ENCODE measurements at regions not wholly inside any gene's neighbourhood (a gene's known extent, or its start where the extent isn't known, plus 50 kb on each side); places are given as distances from the start of the nearest gene placed in this dataset.

DNA sequence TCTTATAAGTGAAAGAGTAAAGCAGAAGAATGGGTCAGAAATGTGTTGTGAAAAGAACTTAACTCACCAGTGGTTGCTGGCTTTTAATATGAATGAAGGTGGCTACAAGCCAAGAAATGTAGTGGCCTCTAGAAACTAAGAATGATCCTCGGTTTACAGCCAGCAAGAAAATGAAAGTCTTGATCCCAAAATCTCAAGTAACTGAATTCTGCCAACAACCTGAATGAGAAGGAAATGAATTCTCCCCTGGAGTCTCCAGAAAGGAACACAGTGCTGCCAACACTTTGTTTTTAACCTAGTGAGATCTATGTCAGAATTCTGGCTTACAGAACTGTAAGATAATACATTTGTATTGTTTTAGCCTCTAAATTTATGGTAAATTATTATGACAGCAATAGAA, 193.0 kb downstream of the FZD1 start:
- 48 to 65% methylated on average over 1 of the region's 1 CpG for WGBS, 2 donors
- TF ChIP-seq EP300 (IDR thresholded peaks at IDR 0.05), result no peak
- DNase-seq (no peak), ATAC-seq (ENCODE audit: low FRiP score in 2 of 2) (no peak)
- Histone ChIP-seq H3K9me3 (peaks cover 0 to 11% (median 3%) of the 10 kb centered on the region in 4 donors), H3K27ac (no peak overlapping the region), H3K27me3 (no peaks in the 10 kb centered on the region), H3K36me3 (no peaks in the 10 kb centered on the region), H3K4me1 (no peaks in the 10 kb centered on the region), H3K4me3 (no peak overlapping the region)

DNA sequence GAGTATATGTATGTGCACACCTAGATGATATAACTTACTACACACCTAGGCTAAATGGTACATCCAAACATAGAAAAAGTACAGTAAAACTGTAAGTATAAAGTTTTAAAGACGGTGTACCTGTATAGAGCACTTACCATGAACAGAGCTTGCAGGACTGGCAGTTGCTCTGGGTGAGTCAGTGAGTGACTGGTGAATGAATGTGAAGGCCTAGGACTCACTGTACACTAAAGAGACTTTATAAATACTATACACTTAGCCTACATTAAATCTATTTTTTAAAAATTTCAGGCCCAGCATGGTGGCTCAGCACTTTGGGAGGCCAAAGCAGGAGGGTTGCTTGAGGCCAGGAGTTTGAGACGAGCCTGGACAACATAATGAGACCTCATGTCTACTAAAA, 195.3 kb downstream of the FZD1 start:
- 95 to 96% methylated on average over 2 of the region's 2 CpGs for WGBS, 2 donors
- no peak for DNase-seq
- Histone ChIP-seq H3K4me3 (no peak overlapping the region), H3K27me3 (no peaks in the 10 kb centered on the region), H3K9me3 (peaks cover 0 to 11% (median 3%) of the 10 kb centered on the region in 4 donors), H3K27ac (no peak overlapping the region), H3K4me1 (no peaks in the 10 kb centered on the region), H3K36me3 (no peaks in the 10 kb centered on the region)
- no peak for TF ChIP-seq POLR2AphosphoS5 (IDR thresholded peaks at IDR 0.05)
- TF ChIP-seq POLR2A (IDR thresholded peaks at IDR 0.05), result no peak
- no peak for TF ChIP-seq EP300 (IDR thresholded peaks at IDR 0.05)
- TF ChIP-seq, protein P1, sequence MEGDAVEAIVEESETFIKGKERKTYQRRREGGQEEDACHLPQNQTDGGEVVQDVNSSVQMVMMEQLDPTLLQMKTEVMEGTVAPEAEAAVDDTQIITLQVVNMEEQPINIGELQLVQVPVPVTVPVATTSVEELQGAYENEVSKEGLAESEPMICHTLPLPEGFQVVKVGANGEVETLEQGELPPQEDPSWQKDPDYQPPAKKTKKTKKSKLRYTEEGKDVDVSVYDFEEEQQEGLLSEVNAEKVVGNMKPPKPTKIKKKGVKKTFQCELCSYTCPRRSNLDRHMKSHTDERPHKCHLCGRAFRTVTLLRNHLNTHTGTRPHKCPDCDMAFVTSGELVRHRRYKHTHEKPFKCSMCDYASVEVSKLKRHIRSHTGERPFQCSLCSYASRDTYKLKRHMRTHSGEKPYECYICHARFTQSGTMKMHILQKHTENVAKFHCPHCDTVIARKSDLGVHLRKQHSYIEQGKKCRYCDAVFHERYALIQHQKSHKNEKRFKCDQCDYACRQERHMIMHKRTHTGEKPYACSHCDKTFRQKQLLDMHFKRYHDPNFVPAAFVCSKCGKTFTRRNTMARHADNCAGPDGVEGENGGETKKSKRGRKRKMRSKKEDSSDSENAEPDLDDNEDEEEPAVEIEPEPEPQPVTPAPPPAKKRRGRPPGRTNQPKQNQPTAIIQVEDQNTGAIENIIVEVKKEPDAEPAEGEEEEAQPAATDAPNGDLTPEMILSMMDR (IDR thresholded peaks at IDR 0.05), result no peak
- no peak for ATAC-seq (ENCODE audit: low FRiP score in 2 of 2)

DNA sequence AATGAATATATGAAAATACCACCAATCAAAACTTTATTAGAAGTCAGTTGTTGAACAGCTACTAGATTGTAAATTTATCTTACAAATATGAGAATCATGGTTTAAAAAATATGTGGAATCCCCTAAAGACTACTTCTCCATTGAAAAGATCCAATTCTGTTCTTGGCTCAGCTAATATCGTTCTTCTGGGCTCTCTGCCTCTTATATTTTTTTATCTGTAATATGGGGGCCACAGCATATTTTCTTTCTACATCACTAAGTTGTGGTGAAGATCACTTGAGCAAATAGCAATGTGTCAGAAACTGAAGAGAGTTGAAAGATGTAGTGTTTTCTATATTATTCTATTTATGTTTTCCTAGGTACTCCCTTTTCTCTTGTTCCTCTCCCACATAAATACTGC, 198.1 kb downstream of the FZD1 start:
- no peak for TF ChIP-seq POLR2AphosphoS5 (IDR thresholded peaks at IDR 0.05)
- TF ChIP-seq, protein P1 (IDR thresholded peaks at IDR 0.05), result no peak
- TF ChIP-seq POLR2A (IDR thresholded peaks at IDR 0.05), result no peak
- TF ChIP-seq EP300 (IDR thresholded peaks at IDR 0.05), result no peak
- Histone ChIP-seq H3K4me1 (no peaks in the 10 kb centered on the region), H3K4me3 (no peak overlapping the region), H3K27ac (no peak overlapping the region), H3K9me3 (peaks cover 0 to 4% (median 0%) of the 10 kb centered on the region in 4 donors), H3K27me3 (no peaks in the 10 kb centered on the region), H3K36me3 (no peaks in the 10 kb centered on the region)
- 68 to 81% methylated on average over 1 of the region's 1 CpG for WGBS, 2 donors
- ATAC-seq (ENCODE audit: low FRiP score in 2 of 2) (no peak), DNase-seq (no peak)

DNA sequence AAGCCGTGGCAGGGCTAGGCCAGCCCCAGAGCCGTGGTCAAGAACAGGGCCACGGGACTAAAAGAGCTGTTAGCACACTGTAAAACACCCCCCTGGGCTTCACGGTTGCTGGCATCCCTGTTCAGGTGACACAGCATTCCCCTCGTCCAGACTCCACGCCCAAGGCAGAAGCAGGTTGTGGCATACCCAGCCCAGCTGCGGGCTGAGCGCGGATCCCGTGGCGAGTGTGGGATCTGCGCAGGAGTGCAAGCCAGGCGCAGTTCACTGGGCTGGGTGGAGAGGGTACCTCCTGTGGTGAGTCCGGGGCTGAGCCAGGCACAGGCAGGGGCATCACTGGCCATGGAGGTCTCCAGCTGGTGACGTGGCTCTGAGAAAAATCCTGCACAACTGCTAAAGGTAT, 199.1 kb downstream of the FZD1 start:
- Histone ChIP-seq H3K4me1 (no peaks in the 10 kb centered on the region), H3K9me3 (no peaks in the 10 kb centered on the region), H3K27me3 (no peaks in the 10 kb centered on the region), H3K27ac (no peak overlapping the region), H3K4me3 (no peak overlapping the region), H3K36me3 (no peaks in the 10 kb centered on the region)
- peak in 1 of 2 donors; percentile 30 for DNase-seq
- WGBS, 2 donors, result 90 to 100% methylated on average over 4 to 15 of the region's 15 CpGs
- ATAC-seq (ENCODE audit: low FRiP score in 2 of 2), result peak in 1 of 2 donors; percentile 40
- TF ChIP-seq POLR2A (IDR thresholded peaks at IDR 0.05) (no peak), EP300 (IDR thresholded peaks at IDR 0.05) (no peak), POLR2AphosphoS5 (IDR thresholded peaks at IDR 0.05) (no peak)
- TF ChIP-seq, protein P1 (IDR thresholded peaks at IDR 0.05), result no peak

DNA sequence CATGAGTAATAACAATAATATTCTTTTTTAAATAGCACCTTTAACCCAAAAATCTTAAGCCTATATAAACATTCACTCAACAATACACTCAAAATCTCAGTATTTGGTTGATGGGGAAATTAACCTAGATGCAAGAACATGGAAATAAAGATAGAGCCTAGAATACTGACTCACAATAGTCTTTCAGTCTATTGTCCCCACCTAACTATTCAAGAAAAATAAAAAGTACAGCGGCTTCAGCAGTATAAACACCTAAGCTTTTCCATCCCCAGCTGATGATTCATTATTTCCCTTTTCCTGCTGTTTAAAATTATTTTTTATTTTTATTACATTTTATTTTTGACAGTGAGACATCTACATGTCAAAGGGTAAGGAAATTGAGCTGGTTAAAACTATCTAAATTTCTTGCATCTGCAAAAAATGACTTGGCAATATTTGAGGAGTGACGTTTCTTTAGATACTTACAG, 201.4 kb downstream of the FZD1 start:
- Histone ChIP-seq H3K4me1 (no peaks in the 10 kb centered on the region), H3K36me3 (no peaks in the 10 kb centered on the region), H3K27me3 (no peaks in the 10 kb centered on the region), H3K4me3 (no peak overlapping the region), H3K27ac (no peak overlapping the region), H3K9me3 (no peaks in the 10 kb centered on the region)
- 39 to 54% methylated on average over 2 of the region's 2 CpGs for WGBS, 2 donors
- ATAC-seq (ENCODE audit: low FRiP score in 2 of 2) (no peak), DNase-seq (no peak)
- no peak for TF ChIP-seq POLR2A (IDR thresholded peaks at IDR 0.05)

DNA sequence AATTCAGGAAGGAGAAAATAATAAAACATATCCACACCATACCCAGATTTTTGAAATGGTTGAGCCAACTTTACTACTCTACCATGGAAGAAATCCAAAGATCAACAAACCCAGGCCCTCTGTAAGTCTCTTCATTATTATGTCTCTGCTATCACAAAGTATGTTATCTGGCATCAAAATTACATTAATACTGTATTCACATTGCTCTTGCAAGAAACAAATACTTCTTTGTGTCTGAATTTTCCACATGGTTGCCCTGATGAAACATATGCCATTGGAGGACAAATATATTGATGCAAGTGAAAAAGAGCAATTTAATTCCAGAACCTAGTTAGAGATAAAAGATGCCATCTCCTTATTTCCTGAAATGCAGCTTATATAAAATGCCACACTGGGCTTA, 204.0 kb downstream of the FZD1 start:
- TF ChIP-seq POLR2A (IDR thresholded peaks at IDR 0.05) (no peak), POLR2AphosphoS5 (IDR thresholded peaks at IDR 0.05) (no peak), EP300 (IDR thresholded peaks at IDR 0.05) (no peak)
- TF ChIP-seq, protein P1 (IDR thresholded peaks at IDR 0.05), result no peak
- Histone ChIP-seq H3K27me3 (no peaks in the 10 kb centered on the region), H3K36me3 (no peaks in the 10 kb centered on the region), H3K4me1 (no peaks in the 10 kb centered on the region), H3K9me3 (peaks cover 0 to 6% (median 2%) of the 10 kb centered on the region in 4 donors), H3K4me3 (no peak overlapping the region), H3K27ac (no peak overlapping the region)
- ATAC-seq (ENCODE audit: low FRiP score in 2 of 2) (no peak), DNase-seq (no peak)
